ENCODE measurements at regions not wholly inside any gene's neighbourhood (a gene's known extent, or its start where the extent isn't known, plus 50 kb on each side); places are given as distances from the start of the nearest gene placed in this dataset.

- no peak overlapping the region for H3K4me3 ChIP-seq (ENCODE audit: low read depth in 1 of 3, low read length in 3 of 3)
- no peak overlapping the region for H3K9ac ChIP-seq (ENCODE audit: low read depth in 1 of 2, low read length in 2 of 2)
- H3K27me3 ChIP-seq (ENCODE audit: control insufficient read depth in 4 of 4, insufficient read depth in 4 of 4, low read length in 3 of 4): no peaks in the 10 kb centered on the region
- DNase-seq (ENCODE audit: low spot score): no peak
- no peaks in the 10 kb centered on the region for H3K4me1 ChIP-seq (ENCODE audit: control insufficient read depth in 4 of 4, insufficient read depth in 4 of 4, low read length in 3 of 4)
- H3K27ac ChIP-seq (ENCODE audit: low read depth in 1 of 2, low read length in 2 of 2): no peak overlapping the region
- H3K36me3 ChIP-seq (ENCODE audit: control insufficient read depth in 4 of 4, insufficient read depth in 3 of 4, low read depth in 1 of 4, low read length in 3 of 4): no peaks in the 10 kb centered on the region
- TF ChIP-seq RAD21 (IDR thresholded peaks at IDR 0.05) (no peak), MAX (IDR thresholded peaks at IDR 0.05) (no peak), YY1 (IDR thresholded peaks at IDR 0.05) (no peak), NR2F2 (IDR thresholded peaks at IDR 0.05) (no peak), RXRA (IDR thresholded peaks at IDR 0.05) (no peak)
- H3K9me3 ChIP-seq (ENCODE audit: control insufficient read depth in 4 of 4, low read length in 3 of 4): no peaks in the 10 kb centered on the region
These were observed 531.4 kb upstream of the RIOK2 start for GRCh38 chr5:97714424-97714823.

- Histone ChIP-seq H3K4me3 (ENCODE audit: low read depth in 1 of 3, low read length in 3 of 3) (no peak overlapping the region), H3K36me3 (ENCODE audit: control insufficient read depth in 4 of 4, insufficient read depth in 3 of 4, low read depth in 1 of 4, low read length in 3 of 4) (no peaks in the 10 kb centered on the region), H3K9ac (ENCODE audit: low read depth in 1 of 2, low read length in 2 of 2) (no peak overlapping the region), H3K27ac (ENCODE audit: low read depth in 1 of 2, low read length in 2 of 2) (no peak overlapping the region), H3K9me3 (ENCODE audit: control insufficient read depth in 4 of 4, low read length in 3 of 4) (no peaks in the 10 kb centered on the region), H3K27me3 (ENCODE audit: control insufficient read depth in 4 of 4, insufficient read depth in 4 of 4, low read length in 3 of 4) (no peaks in the 10 kb centered on the region), H3K4me1 (ENCODE audit: control insufficient read depth in 4 of 4, insufficient read depth in 4 of 4, low read length in 3 of 4) (no peaks in the 10 kb centered on the region)
- no peak for TF ChIP-seq MAX (IDR thresholded peaks at IDR 0.05)
- DNase-seq (ENCODE audit: low spot score): no peak
- 43% methylated on average over 1 of the region's 1 CpG for WGBS
These were observed 543.1 kb upstream of the RIOK2 start for GRCh38 chr5:97726106-97726505.

GRCh38 chr5:97728920-97729319 is 545.9 kb upstream of the RIOK2 start:
- WGBS: 82% methylated on average over 7 of the region's 7 CpGs
- no peak for DNase-seq (ENCODE audit: low spot score)
- no peaks in the 10 kb centered on the region for H3K36me3 ChIP-seq (ENCODE audit: control insufficient read depth in 4 of 4, insufficient read depth in 3 of 4, low read depth in 1 of 4, low read length in 3 of 4)
- no peaks in the 10 kb centered on the region for H3K27me3 ChIP-seq (ENCODE audit: control insufficient read depth in 4 of 4, insufficient read depth in 4 of 4, low read length in 3 of 4)
- no peak overlapping the region for H3K27ac ChIP-seq (ENCODE audit: low read depth in 1 of 2, low read length in 2 of 2)
- TF ChIP-seq REST (IDR thresholded peaks at IDR 0.05) (no peak), HNF4G (IDR thresholded peaks at IDR 0.05) (no peak), SP1 (IDR thresholded peaks at IDR 0.05) (no peak)
- H3K9me3 ChIP-seq (ENCODE audit: control insufficient read depth in 4 of 4, low read length in 3 of 4): no peaks in the 10 kb centered on the region
- no peak overlapping the region for H3K9ac ChIP-seq (ENCODE audit: low read depth in 1 of 2, low read length in 2 of 2)
- no peaks in the 10 kb centered on the region for H3K4me1 ChIP-seq (ENCODE audit: control insufficient read depth in 4 of 4, insufficient read depth in 4 of 4, low read length in 3 of 4)
- no peak overlapping the region for H3K4me3 ChIP-seq (ENCODE audit: low read depth in 1 of 3, low read length in 3 of 3)

- no peaks in the 10 kb centered on the region for H3K27me3 ChIP-seq (ENCODE audit: control insufficient read depth in 4 of 4, insufficient read depth in 4 of 4, low read length in 3 of 4)
- DNase-seq (ENCODE audit: low spot score): no peak
- TF ChIP-seq REST (IDR thresholded peaks at IDR 0.05) (no peak), RAD21 (IDR thresholded peaks at IDR 0.05) (no peak), JUND (IDR thresholded peaks at IDR 0.05) (no peak), GABPA (IDR thresholded peaks at IDR 0.05 in 1 of 2, conservative IDR thresholded peaks at IDR 0.05 in 1 of 2) (no peak), ATF3 (IDR thresholded peaks at IDR 0.05) (no peak), MAX (IDR thresholded peaks at IDR 0.05) (no peak), FOXA1 (IDR thresholded peaks at IDR 0.05) (no peak), HNF4G (IDR thresholded peaks at IDR 0.05) (no peak), FOXA2 (IDR thresholded peaks at IDR 0.05) (no peak)
- no peaks in the 10 kb centered on the region for H3K4me1 ChIP-seq (ENCODE audit: control insufficient read depth in 4 of 4, insufficient read depth in 4 of 4, low read length in 3 of 4)
- H3K9ac ChIP-seq (ENCODE audit: low read depth in 1 of 2, low read length in 2 of 2): no peak overlapping the region
- H3K36me3 ChIP-seq (ENCODE audit: control insufficient read depth in 4 of 4, insufficient read depth in 3 of 4, low read depth in 1 of 4, low read length in 3 of 4): no peaks in the 10 kb centered on the region
- no peak overlapping the region for H3K27ac ChIP-seq (ENCODE audit: low read depth in 1 of 2, low read length in 2 of 2)
- no peaks in the 10 kb centered on the region for H3K9me3 ChIP-seq (ENCODE audit: control insufficient read depth in 4 of 4, low read length in 3 of 4)
- no peak overlapping the region for H3K4me3 ChIP-seq (ENCODE audit: low read depth in 1 of 3, low read length in 3 of 3)
These were observed 546.9 kb upstream of the RIOK2 start for GRCh38 chr5:97729938-97730337.

Measured in liver (tissue), 7 donors.